H1 (cell line): ENCODE measurements at regions not wholly inside any gene's neighbourhood (a gene's known extent, or its start where the extent isn't known, plus 50 kb on each side); places are given as distances from the start of the nearest gene placed in this dataset.

Experiments used
- TAF7 ChIP-seq: optimal IDR thresholded peaks from 2 replicates; pipeline ENCODE3; 2011; ENCODE audit warnings: low read depth, mild to moderate bottlenecking, inconsistent platforms, low read length, moderate library complexity, borderline replicate concordance

DNA sequence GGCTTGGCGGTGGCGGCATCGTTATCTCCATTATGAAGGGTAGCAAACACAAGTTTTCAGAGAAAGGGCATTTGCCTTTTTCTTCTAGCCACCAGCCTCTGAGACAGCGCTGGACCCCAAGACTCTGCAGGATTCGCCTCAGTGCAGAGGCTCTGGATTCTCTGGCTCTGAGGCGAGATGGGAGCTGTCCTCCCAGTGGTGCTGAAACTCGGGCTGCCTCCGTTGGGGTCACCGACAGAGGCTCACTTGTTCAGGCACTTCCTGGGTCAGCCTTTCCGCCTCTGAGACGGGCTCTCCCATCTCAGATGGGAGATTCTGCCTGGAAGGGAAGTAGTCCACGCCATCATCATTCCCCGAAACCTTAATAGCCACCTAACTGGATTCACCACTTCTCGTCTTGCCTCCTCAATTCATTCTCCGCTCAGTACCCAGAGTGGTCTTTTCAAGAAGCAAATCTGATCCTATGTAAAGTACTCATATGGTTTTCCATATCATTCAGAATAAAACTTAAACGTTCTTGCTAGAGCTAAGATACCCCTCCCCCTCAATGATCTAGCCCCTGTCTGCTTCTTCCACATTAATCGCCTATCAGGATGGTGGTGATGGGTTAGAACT lies 76.9 kb downstream of the RHCG start (continued):
- peak; percentile 60 for TF ChIP-seq TAF7
